ENCODE measurements at regions not wholly inside any gene's neighbourhood (a gene's known extent, or its start where the extent isn't known, plus 50 kb on each side); places are given as distances from the start of the nearest gene placed in this dataset.

DNA sequence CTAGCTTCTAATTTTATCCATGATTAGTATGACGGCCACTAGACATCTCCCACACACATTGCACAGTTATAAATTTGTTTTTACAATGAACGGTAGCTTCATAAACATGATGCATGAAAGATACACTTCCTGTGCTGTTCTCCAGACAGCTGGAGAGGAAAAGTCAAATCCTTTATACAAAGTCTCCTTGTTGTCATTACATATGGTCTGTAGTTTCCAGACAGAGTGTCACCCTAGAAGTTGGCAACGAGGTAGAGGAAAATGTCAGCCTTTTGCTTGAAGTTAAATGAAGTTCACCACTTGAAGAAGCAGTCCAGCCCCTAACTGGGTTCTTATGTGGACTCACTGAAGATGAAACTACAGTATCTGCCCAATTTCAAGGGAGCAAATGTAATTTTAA lies 253.0 kb upstream of the P2RY1 start:
- no peak for DNase-seq (ENCODE audit: extremely low spot score)
- TF ChIP-seq SP1 (IDR thresholded peaks at IDR 0.05) (no peak), L3MBTL2 (conservative IDR thresholded peaks at IDR 0.05) (no peak), LEF1 (IDR thresholded peaks at IDR 0.05; ENCODE audit: borderline replicate concordance) (no peak), NFRKB (IDR thresholded peaks at IDR 0.05) (no peak), ELF4 (IDR thresholded peaks at IDR 0.05) (no peak), FOXK2 (IDR thresholded peaks at IDR 0.05) (no peak), FOXA1 (IDR thresholded peaks at IDR 0.05) (no peak), ARNT (IDR thresholded peaks at IDR 0.05) (no peak), FOXM1 (IDR thresholded peaks at IDR 0.05; ENCODE audit: borderline replicate concordance) (no peak), BHLHE40 (IDR thresholded peaks at IDR 0.05; ENCODE audit: borderline replicate concordance) (no peak), HDGF (IDR thresholded peaks at IDR 0.05; ENCODE audit: borderline replicate concordance) (no peak)
- TF ChIP-seq, protein P1, sequence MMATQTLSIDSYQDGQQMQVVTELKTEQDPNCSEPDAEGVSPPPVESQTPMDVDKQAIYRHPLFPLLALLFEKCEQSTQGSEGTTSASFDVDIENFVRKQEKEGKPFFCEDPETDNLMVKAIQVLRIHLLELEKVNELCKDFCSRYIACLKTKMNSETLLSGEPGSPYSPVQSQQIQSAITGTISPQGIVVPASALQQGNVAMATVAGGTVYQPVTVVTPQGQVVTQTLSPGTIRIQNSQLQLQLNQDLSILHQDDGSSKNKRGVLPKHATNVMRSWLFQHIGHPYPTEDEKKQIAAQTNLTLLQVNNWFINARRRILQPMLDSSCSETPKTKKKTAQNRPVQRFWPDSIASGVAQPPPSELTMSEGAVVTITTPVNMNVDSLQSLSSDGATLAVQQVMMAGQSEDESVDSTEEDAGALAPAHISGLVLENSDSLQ (IDR thresholded peaks at IDR 0.05): no peak
- POLR2A ChIA-PET: no interaction called here
- CTCF ChIA-PET: no interaction called here

- POLR2A ChIA-PET: no interaction called here
- no peak for TF ChIP-seq FOXA1 (IDR thresholded peaks at IDR 0.05)
- no peak for TF ChIP-seq CTBP1 (IDR thresholded peaks at IDR 0.05; ENCODE audit: borderline replicate concordance)
- TF ChIP-seq LEF1 (IDR thresholded peaks at IDR 0.05; ENCODE audit: borderline replicate concordance): no peak
- TF ChIP-seq BHLHE40 (IDR thresholded peaks at IDR 0.05; ENCODE audit: borderline replicate concordance): no peak
- no peak for TF ChIP-seq FOXM1 (IDR thresholded peaks at IDR 0.05; ENCODE audit: borderline replicate concordance)
- TF ChIP-seq ELF4 (IDR thresholded peaks at IDR 0.05): no peak
- no peak for TF ChIP-seq TARDBP (IDR thresholded peaks at IDR 0.05)
- no peak for TF ChIP-seq HDGF (IDR thresholded peaks at IDR 0.05; ENCODE audit: borderline replicate concordance)
- no peak for TF ChIP-seq NFRKB (IDR thresholded peaks at IDR 0.05)
- TF ChIP-seq, protein P1 (IDR thresholded peaks at IDR 0.05): no peak
- no peak for TF ChIP-seq ARNT (IDR thresholded peaks at IDR 0.05)
- CTCF ChIA-PET: no interaction called here
- no peak for DNase-seq (ENCODE audit: extremely low spot score)
Observed at GRCh38 chr3:152583963-152584362, 251.0 kb upstream of the P2RY1 start.

GRCh38 chr3:152586974-152587373 lies 248.0 kb upstream of the P2RY1 start:
- ChIA-PET POLR2A (no interaction called here), CTCF (no interaction called here)
- TF ChIP-seq L3MBTL2 (conservative IDR thresholded peaks at IDR 0.05) (no peak), CTBP1 (IDR thresholded peaks at IDR 0.05; ENCODE audit: borderline replicate concordance) (no peak), HDGF (IDR thresholded peaks at IDR 0.05; ENCODE audit: borderline replicate concordance) (no peak), FOXK2 (IDR thresholded peaks at IDR 0.05) (no peak), TARDBP (IDR thresholded peaks at IDR 0.05) (no peak), SP1 (IDR thresholded peaks at IDR 0.05) (no peak), ZNF384 (IDR thresholded peaks at IDR 0.05) (no peak)
- no peak for DNase-seq (ENCODE audit: extremely low spot score)

DNA sequence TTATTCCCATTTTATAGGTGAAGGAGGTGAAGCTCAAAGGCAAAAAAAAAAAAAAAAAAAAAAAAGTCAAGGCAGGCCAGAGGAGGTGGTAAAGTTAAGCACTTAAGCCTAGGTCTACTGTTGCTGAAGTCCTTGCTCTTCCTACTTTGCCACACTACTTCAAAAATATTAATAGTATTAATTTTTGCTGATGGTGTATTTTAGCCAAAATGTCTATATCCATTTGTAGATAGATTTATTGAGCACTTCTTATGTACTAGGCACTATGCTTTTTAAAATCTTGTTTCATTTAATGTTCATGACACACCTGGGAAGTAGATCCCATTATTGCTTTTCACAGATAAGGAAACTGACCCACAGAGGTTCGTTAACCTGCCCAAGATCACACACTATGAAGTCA lies 247.1 kb upstream of the P2RY1 start:
- POLR2A ChIA-PET: no interaction called here
- no peak for DNase-seq (ENCODE audit: extremely low spot score)
- no peak for TF ChIP-seq FOXM1 (IDR thresholded peaks at IDR 0.05; ENCODE audit: borderline replicate concordance)
- TF ChIP-seq, protein P1 (IDR thresholded peaks at IDR 0.05): no peak
- TF ChIP-seq HDGF (IDR thresholded peaks at IDR 0.05; ENCODE audit: borderline replicate concordance): no peak
- TF ChIP-seq TARDBP (IDR thresholded peaks at IDR 0.05): no peak
- no peak for TF ChIP-seq L3MBTL2 (conservative IDR thresholded peaks at IDR 0.05)
- TF ChIP-seq ZNF384 (IDR thresholded peaks at IDR 0.05): no peak
- no peak for TF ChIP-seq SP1 (IDR thresholded peaks at IDR 0.05)
- no peak for TF ChIP-seq SUZ12 (IDR thresholded peaks at IDR 0.05)
- CTCF ChIA-PET: no interaction called here

- ChIA-PET POLR2A (no interaction called here), CTCF (no interaction called here)
- TF ChIP-seq SUZ12 (IDR thresholded peaks at IDR 0.05) (no peak), ARNT (IDR thresholded peaks at IDR 0.05) (no peak)
- no peak for DNase-seq (ENCODE audit: extremely low spot score)
Observed at GRCh38 chr3:152589644-152590043, 245.3 kb upstream of the P2RY1 start.

DNA sequence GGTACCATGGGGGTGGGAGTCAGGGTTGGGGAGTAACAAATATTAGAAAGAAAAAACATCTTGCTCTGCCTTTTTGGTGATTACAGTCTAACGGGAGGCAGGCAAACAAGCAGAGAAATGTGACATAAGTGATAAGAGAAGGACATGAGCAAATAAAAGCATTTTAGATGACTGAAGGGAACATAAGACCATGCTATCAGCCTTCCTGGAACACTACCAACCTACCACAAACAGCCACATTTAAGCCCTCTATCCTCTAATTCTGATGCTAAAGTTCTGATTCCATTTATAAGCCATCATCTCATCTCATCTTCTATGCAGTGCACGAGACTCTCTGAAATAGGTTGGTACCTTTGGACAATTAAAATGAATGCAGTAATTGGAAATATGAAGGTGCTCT lies 243.4 kb upstream of the P2RY1 start:
- POLR2A ChIA-PET: no interaction called here
- DNase-seq (ENCODE audit: extremely low spot score): no peak
- TF ChIP-seq FOXA1 (IDR thresholded peaks at IDR 0.05): no peak
- no peak for TF ChIP-seq NFRKB (IDR thresholded peaks at IDR 0.05)
- no peak for TF ChIP-seq FOXK2 (IDR thresholded peaks at IDR 0.05)
- TF ChIP-seq ZNF384 (IDR thresholded peaks at IDR 0.05): no peak
- TF ChIP-seq FOXM1 (IDR thresholded peaks at IDR 0.05; ENCODE audit: borderline replicate concordance): no peak
- TF ChIP-seq BHLHE40 (IDR thresholded peaks at IDR 0.05; ENCODE audit: borderline replicate concordance): no peak
- no peak for TF ChIP-seq HDGF (IDR thresholded peaks at IDR 0.05; ENCODE audit: borderline replicate concordance)
- TF ChIP-seq ARNT (IDR thresholded peaks at IDR 0.05): no peak
- TF ChIP-seq, protein P1 (IDR thresholded peaks at IDR 0.05): no peak
- TF ChIP-seq L3MBTL2 (conservative IDR thresholded peaks at IDR 0.05): no peak
- TF ChIP-seq SUZ12 (IDR thresholded peaks at IDR 0.05): no peak
- TF ChIP-seq TARDBP (IDR thresholded peaks at IDR 0.05): no peak
- no peak for TF ChIP-seq ELF4 (IDR thresholded peaks at IDR 0.05)
- TF ChIP-seq SP1 (IDR thresholded peaks at IDR 0.05): no peak
- TF ChIP-seq CTBP1 (IDR thresholded peaks at IDR 0.05; ENCODE audit: borderline replicate concordance): no peak
- CTCF ChIA-PET: no interaction called here
